Islet precursor cell (in vitro differentiated cells): ENCODE measurements at regions not wholly inside any gene's neighbourhood (a gene's known extent, or its start where the extent isn't known, plus 50 kb on each side); places are given as distances from the start of the nearest gene placed in this dataset.
A peak's percentile ranks its signal among the peaks of the same experiment; 100 is the strongest.
"Not testable (repeated sequence)": the region's sequence is repeated elsewhere in the genome, so short reads cannot be mapped to it uniquely, and the experiment has no call there.

Experiments used
- DNase-seq: peaks from one replicate; pipeline ENCODE4 v3.0.0-alpha.2; 2018

GRCh38 chr11:23884341-23884740 lies 612.5 kb upstream of the LUZP2 start:
- DNase-seq, result no peak

DNA sequence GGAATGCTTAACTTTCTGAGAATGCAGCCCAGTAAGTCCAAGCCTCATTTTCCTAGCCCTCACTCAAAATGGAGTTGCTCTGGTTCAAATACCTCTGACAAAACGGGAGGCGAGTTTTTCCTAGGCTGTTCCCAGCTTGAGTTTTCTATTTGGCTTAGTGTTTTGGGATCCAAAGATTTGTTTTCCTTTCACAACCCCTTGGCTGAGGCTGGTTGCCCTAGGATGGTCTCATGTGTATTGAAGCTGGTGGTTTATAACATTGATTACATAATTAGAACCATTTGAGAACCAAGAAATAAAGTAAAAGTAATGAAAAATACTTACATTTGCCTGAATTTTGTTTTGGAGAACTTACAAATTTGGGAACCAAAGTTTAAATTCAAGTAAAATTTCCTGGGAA lies 611.1 kb upstream of the LUZP2 start:
- DNase-seq, result no peak

- DNase-seq, result not testable (repeated sequence)
Observed at GRCh38 chr11:23887122-23887521, 609.7 kb upstream of the LUZP2 start.

GRCh38 chr11:23893126-23893525 lies 603.7 kb upstream of the LUZP2 start:
- DNase-seq, result no peak

GRCh38 chr11:23897453-23898286 lies 599.2 kb upstream of the LUZP2 start:
- DNase-seq, result peak; percentile 63

GRCh38 chr11:23903044-23903704 lies 593.7 kb upstream of the LUZP2 start:
- peak; percentile 68 for DNase-seq

DNA sequence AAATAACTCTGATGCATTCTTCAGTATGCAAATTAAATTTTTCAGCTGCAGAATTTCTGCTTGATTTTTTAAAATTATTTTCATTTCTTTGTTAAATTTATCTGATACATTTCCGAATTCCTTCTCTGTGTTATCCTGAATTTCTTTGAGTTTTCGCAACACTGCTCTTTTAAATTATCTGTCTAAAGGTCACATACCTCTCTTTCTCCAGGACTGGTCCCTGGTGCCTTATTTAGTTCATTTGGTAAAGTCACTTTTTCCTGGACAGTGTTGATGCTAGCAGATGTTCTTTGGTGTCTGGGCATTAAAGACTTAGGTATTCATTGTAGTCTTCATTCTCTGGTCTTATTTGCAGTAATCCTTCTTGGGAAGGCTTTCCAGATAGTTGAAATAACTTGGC lies 577.4 kb upstream of the LUZP2 start:
- no peak for DNase-seq

GRCh38 chr11:23923357-23923756 lies 573.5 kb upstream of the LUZP2 start:
- DNase-seq, result no peak

DNA sequence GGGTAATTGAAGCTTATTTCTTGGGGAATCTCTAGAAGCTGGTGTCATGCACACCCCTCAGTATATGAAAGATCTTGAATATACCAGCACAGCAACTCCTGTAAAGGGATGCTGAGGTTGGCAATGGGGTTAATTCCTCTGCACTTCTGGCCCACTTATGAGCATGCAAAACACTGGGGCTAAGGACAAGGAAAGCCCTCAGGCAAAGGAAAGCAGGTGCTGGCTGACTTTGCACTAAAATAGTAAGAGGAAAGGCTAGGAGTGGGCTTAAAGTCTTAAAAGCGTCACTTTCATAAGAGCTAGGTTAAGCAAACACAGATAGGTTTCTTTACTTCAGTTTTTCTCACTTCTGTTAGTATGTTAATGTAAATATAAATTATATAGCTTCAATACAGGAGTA lies 572.6 kb upstream of the LUZP2 start:
- DNase-seq, result peak; percentile 57

- no peak for DNase-seq
Observed at GRCh38 chr11:23931443-23931842, 565.4 kb upstream of the LUZP2 start.

DNA sequence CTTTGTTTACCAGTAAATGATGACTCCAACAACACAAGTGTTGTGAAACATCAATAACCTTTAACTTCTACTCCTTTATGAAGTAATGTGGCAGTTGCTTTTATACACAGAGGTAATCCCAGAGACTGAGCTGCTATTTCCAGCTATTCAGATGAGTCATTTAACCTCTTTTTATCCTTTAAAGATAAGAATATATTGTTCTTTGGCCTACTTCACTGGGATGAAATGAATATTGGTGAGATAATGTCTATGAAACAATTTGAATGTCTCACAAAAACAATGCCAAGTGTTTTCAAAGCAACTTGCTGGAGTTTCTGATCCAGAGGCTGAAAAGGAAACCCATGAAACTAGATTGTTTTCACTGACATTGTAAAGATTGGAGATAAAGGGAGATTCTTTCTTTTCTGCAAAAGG lies 564.4 kb upstream of the LUZP2 start:
- DNase-seq, result no peak

DNA sequence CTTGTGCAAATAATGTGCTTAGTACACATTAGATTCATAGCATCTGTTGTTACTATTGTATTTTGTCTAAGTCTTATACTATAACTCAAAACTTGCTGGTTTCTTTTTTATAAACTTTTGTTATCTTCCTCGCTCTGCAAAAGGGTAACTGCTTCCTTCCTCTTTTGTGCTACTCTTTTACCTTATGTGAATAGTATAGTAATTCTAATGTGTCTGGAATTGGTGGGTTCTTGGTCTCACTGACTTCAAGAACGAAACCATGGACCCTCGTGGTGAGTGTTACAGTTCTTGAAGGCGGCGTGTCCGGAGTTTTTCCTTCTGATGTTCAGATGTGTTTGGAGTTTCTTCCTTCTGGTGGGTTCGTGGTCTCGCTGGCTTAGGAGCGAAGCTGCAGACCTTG lies 563.1 kb upstream of the LUZP2 start:
- no peak for DNase-seq

DNA sequence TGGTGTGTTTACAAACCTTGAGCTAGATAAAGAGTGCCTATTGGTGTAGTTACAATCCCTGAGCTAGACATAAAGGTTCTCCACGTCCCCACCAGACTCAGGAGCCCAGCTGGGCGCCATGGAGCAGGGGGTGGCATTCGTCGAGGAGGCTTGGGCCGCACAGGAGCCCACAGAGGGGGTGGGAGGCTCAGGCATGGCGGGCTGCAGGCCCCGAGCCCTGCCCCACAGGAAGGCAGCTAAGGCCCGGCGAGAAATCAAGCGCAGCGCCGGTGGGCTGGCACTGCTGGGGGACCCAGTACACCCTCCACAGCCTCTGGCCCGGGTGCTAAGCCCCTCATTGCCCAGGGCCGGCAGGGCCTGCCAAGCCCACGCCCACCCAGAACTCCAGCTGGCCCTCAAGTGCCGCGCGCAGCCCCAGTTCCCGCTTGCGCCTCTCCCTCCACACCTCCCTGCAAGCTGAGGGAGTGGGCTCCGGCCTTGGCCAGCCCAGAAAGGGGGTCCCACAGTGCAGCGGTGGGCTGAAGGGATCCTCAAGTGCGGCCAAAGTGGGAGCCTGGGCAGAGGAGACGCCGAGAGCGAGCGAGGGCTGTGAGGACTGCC lies 562.1 kb upstream of the LUZP2 start:
- not testable (repeated sequence) for DNase-seq

DNA sequence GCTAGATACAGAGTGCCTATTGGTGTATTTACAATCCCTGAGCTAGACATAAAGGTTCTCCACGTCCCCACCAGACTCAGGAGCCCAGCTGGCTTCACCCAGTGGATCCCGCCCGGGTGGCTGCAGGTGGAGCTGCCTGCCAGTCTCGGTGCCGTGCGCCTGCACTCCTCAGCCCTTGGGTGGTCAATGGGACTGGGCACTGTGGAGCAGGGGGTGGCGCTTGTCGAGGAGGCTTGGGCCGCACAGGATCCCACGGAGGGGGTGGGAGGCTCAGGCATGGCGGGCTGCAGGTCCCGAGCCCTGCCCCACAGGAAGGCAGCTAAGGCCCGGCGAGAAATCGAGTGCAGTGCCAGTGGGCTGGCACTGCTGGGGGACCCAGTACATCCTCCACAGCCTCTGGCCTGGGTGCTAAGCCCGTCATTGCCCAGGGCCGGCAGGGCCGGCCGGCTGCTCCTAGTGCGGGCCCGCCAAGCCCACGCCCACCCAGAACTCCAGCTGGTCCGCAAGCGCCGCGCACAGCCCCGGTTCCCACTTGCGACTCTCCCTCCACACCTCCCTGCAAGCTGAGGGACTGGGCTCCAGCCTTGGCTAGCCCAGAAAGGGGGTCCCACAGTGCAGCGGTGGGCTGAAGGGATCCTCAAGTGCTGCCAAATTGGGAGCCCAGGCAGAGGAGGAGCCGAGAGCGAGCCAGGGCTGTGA lies 554.6 kb upstream of the LUZP2 start:
- not testable (repeated sequence) for DNase-seq

DNA sequence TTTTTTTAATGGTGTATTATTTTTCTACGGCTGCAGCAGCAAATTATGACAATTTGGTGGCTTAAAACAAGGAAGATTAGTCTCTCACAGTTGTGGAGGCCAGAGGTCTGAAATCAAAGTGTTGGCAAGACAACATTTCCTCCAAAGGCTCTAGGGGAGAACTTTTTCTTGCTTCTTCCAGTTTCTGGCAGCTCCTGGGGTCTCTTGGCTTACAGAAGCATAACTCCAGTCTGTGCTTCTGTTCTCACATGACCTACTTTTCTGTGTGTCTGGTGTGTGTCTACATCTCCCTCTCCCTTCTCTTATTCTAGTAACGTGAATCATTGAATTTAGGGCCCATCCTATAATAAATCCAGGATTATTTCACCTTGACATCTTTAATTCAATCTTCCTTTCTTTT lies 551.9 kb upstream of the LUZP2 start:
- DNase-seq, result no peak

DNA sequence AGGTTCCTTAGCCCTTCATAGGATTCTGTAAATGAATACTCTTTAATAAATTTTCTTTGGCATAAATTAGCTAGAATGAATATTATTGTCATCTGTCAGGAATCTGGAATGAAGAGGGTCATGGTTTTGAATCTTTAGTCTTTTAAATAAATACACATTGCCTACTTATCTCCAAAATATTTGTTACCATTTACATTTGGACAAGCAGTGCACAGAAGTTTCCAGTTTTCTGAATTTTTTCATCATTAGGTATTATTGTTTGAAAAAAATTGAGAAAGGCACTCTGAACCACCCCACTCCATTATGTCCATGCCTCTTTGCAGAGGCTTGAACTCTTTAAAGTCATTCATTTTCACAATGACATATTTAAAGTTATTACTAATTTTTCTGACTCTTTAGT lies 549.0 kb upstream of the LUZP2 start:
- DNase-seq, result no peak

DNA sequence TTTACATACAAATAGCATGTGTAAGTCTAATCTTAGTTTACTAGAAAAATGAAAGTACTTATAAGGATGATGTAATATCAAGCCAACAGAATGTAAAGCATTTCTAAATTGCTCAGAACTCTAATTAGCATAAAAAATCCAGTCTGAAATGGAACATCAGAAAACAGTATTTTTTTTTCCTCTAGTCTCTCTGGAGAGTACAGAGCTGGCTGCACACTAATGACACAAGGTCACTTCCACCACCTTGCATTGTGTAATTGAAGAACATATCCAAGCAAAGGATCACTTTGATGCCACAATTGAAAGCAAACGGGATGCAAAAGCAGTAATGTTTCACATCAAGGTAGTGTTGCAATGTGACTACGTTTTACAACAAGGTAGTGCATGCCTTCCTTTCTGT lies 548.0 kb upstream of the LUZP2 start:
- DNase-seq, result no peak

DNA sequence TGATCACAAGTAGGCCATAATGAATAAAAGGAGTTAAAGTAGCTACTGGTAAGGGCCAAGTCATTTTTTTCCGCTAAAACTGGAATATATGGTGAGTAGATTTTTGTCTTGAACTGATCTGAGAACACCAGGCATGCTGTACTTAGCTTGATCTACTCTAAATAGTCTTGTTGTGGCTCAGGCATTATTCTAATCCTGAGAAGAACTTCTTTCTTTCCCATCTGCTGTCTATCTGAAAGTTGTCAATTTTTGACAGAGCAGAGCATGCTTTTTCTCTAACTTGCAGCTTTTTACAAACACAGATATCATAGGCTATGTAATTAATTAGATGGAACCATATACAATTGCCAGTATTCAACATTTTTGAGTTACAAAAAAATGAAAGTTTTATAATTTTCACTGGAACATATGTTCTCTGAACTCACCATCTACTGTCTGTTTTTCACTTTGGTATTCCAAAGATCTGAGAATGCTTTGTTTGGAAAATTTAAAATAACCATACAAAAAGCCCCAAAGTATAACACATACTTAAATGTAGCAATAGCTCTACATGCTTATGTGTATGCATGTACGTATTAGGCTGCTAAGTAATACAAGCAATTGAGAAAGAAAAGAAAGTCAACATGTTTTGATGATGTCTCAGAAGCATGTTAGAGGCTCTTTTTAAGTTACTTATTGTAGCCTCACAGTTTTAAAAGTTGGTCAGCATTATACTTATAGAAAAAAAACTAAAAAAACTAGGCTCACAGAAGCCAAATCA lies 542.7 kb upstream of the LUZP2 start:
- DNase-seq, result no peak

DNA sequence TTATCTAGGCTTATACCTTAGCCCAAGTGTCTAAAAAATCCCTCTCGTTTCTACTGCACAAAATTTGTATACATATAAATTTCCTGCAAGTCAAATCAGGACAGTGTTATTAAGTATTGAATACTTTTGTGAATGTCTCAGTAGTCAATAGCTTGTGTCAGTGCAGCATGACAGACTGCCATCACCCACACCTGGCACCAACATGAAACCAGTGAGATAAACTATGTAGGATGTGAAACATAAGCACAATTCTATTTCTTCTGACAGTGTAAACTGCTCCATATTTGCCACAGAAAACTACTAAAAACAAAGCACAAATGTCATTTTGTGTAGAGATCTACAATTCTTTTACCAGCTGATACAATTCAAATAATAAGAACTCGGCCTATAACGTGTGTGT lies 542.1 kb upstream of the LUZP2 start:
- DNase-seq, result no peak

DNA sequence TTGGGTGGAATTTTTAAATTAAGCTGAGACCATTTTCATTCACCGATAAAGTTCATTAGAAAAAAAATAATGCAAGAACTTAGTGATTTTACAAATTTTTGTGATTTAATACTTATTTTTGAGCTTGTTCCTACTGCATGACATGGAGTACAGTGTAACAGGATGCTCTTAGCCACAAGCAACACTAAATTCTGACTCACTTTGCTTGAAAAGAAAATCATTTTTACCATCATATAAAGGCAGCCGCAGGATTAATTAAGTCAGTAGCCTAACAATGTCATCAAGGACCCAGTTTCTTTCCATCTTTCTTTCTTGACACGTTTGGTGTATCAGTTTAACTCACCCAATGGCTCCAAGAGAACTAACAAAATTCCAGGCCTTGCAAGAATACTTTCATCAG lies 540.3 kb upstream of the LUZP2 start:
- no peak for DNase-seq

DNA sequence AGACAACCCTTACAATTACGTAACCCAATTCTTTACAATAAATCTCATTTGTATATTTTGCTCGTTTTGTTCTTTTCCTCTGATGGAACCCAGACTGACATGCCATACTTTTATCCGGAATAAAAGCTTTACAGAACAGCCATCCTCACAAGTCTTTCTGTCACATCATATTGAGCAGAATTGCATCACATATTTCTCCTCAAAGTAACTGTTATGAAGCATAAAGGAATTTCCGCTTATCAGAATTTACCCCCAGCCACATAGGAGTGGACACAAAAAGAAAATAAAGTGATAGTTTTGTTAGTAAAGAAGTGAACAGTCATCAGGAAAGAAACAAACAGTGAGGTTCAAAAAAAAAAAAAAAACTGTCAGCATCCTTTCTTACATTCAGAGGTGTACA lies 539.5 kb upstream of the LUZP2 start:
- no peak for DNase-seq

DNA sequence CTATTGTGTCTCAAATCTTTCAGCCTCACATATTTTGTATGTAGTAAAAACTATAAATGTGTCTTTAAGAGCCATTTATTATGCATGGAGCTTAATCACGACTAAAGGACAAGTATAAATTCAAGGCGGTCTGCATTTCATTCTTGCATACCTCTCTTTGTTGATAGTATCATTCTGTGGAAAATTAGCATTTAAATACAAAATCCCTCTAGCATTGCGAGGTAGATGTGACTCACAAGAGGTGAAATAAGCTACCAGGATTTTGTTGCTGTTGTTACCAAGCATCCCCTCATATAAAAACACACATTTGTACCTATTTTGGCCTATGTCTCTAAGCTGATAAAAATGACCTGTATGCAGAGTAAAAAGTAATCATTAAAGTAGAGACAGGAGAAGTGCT lies 537.4 kb upstream of the LUZP2 start:
- no peak for DNase-seq
